ENCODE measurements at regions not wholly inside any gene's neighbourhood (a gene's known extent, or its start where the extent isn't known, plus 50 kb on each side); places are given as distances from the start of the nearest gene placed in this dataset.

GRCh38 chr6:168232528-168232927, 87.0 kb downstream of the DACT2 start:
- no peak overlapping the region for H3K4me3 ChIP-seq
- H3K9me3 ChIP-seq = no peaks in the 10 kb centered on the region
- DNase-seq (no peak), ATAC-seq (no peak)
- H3K36me3 ChIP-seq (ENCODE audit: low read depth) = no peaks in the 10 kb centered on the region
- no peak for TF ChIP-seq CTCF (IDR thresholded peaks at IDR 0.05)
- intact Hi-C loops (cut with DNase I, micrococcal nuclease) = no loop called here
- no peaks in the 10 kb centered on the region for H3K4me1 ChIP-seq (ENCODE audit: low read depth)

- no peaks in the 10 kb centered on the region for H3K36me3 ChIP-seq (ENCODE audit: low read depth)
- no peak overlapping the region for H3K4me3 ChIP-seq
- DNase-seq (no peak), ATAC-seq (no peak)
- intact Hi-C loops (cut with DNase I, micrococcal nuclease) = no loop called here
- H3K4me1 ChIP-seq (ENCODE audit: low read depth) = no peaks in the 10 kb centered on the region
- no peaks in the 10 kb centered on the region for H3K9me3 ChIP-seq
- no peak for TF ChIP-seq CTCF (IDR thresholded peaks at IDR 0.05)
Observed at GRCh38 chr6:168232062-168232461, 87.5 kb downstream of the DACT2 start.

GRCh38 chr6:168231393-168231957, 88.1 kb downstream of the DACT2 start:
- ATAC-seq = no peak

GRCh38 chr6:168229368-168229752, 90.2 kb downstream of the DACT2 start:
- ATAC-seq (no peak), DNase-seq (no peak)
- intact Hi-C loops (cut with DNase I, micrococcal nuclease) = no loop called here
- peaks cover 4% of the 10 kb centered on the region for H3K4me1 ChIP-seq (ENCODE audit: low read depth)
- no peaks in the 10 kb centered on the region for H3K36me3 ChIP-seq (ENCODE audit: low read depth)
- no peak for TF ChIP-seq CTCF (IDR thresholded peaks at IDR 0.05)
- H3K9me3 ChIP-seq = no peaks in the 10 kb centered on the region
- H3K4me3 ChIP-seq = no peak overlapping the region

More at GRCh38 chr6:168231393-168231957, 88.1 kb downstream of the DACT2 start:
- Histone ChIP-seq H3K36me3 (ENCODE audit: low read depth) (no peaks in the 10 kb centered on the region), H3K4me1 (ENCODE audit: low read depth) (no peaks in the 10 kb centered on the region), H3K4me3 (no peak overlapping the region), H3K9me3 (no peaks in the 10 kb centered on the region)
- no peak for DNase-seq
- intact Hi-C loops (cut with DNase I, micrococcal nuclease) = no loop called here
- TF ChIP-seq CTCF (IDR thresholded peaks at IDR 0.05) = no peak

GRCh38 chr6:168228676-168229367, 90.8 kb downstream of the DACT2 start:
- no peak overlapping the region for H3K4me3 ChIP-seq
- DNase-seq = no peak
- H3K36me3 ChIP-seq (ENCODE audit: low read depth) = no peaks in the 10 kb centered on the region
- no peak for ATAC-seq
- H3K4me1 ChIP-seq (ENCODE audit: low read depth) = peaks cover 4% of the 10 kb centered on the region
- TF ChIP-seq CTCF (IDR thresholded peaks at IDR 0.05) = no peak
- H3K9me3 ChIP-seq = no peaks in the 10 kb centered on the region
- intact Hi-C loops (cut with DNase I, micrococcal nuclease) = no loop called here
